AG09309 (cell line): ENCODE measurements at regions not wholly inside any gene's neighbourhood (a gene's known extent, or its start where the extent isn't known, plus 50 kb on each side); places are given as distances from the start of the nearest gene placed in this dataset.

Experiments
- DNase-seq: peaks from one replicate; pipeline ENCODE4 v3.0.0-alpha.2; 2010; ENCODE audit warnings: low read depth
- H3K4me3 ChIP-seq: 2 replicates; pipeline ENCODE4 v1.5.1; 2011; ENCODE audit warnings: mild to moderate bottlenecking, low read depth, low read length, moderate library complexity; ENCODE audit not compliant: control insufficient read depth
- CTCF ChIP-seq: IDR thresholded peaks from 2 replicates; pipeline ENCODE4 v1.5.1; 2011; ENCODE audit warnings: mild to moderate bottlenecking, low read depth, low read length, inconsistent platforms; ENCODE audit not compliant: insufficient read depth, control insufficient read depth; ENCODE audit errors: missing control alignments

- peak; percentile 52 for DNase-seq
- TF ChIP-seq CTCF: peak; percentile 34
- H3K4me3 ChIP-seq: no peak overlapping the region
These were observed 459.2 kb upstream of the RUNX1 start for GRCh38 chr21:35508139-35508888.

- no peak for TF ChIP-seq CTCF
- DNase-seq: no peak
- no peak overlapping the region for H3K4me3 ChIP-seq
These were observed 458.2 kb upstream of the RUNX1 start for GRCh38 chr21:35507181-35507759.

GRCh38 chr21:35506771-35507170 is 457.7 kb upstream of the RUNX1 start:
- no peak for DNase-seq
- no peak for TF ChIP-seq CTCF
- H3K4me3 ChIP-seq: no peak overlapping the region

GRCh38 chr21:35506352-35506751 is 457.2 kb upstream of the RUNX1 start:
- DNase-seq: no peak
- no peak overlapping the region for H3K4me3 ChIP-seq

GRCh38 chr21:35504951-35505466 is 455.9 kb upstream of the RUNX1 start:
- DNase-seq: no peak
- no peak overlapping the region for H3K4me3 ChIP-seq

More at GRCh38 chr21:35506352-35506751, 457.2 kb upstream of the RUNX1 start:
- TF ChIP-seq CTCF: no peak

GRCh38 chr21:35504277-35504676 is 455.2 kb upstream of the RUNX1 start:
- TF ChIP-seq CTCF: no peak
- no peak overlapping the region for H3K4me3 ChIP-seq
- no peak for DNase-seq

More at GRCh38 chr21:35504951-35505466, 455.9 kb upstream of the RUNX1 start:
- no peak for TF ChIP-seq CTCF
